Ishikawa (cell line): ENCODE measurements at regions not wholly inside any gene's neighbourhood (a gene's known extent, or its start where the extent isn't known, plus 50 kb on each side); places are given as distances from the start of the nearest gene placed in this dataset.

Source experiments
- CEBPB ChIP-seq: IDR thresholded peaks from 2 replicates; pipeline ENCODE4 v1.6.1; 2012
- CREB1 ChIP-seq: IDR thresholded peaks from 2 replicates; pipeline ENCODE4 v1.6.1; 2012; ENCODE audit warnings: low read depth
- EGR1 ChIP-seq: IDR thresholded peaks from 2 replicates; pipeline ENCODE4 v1.6.1; 2012
- EP300 ChIP-seq: IDR thresholded peaks from 2 replicates; pipeline ENCODE4 v1.6.1; 2012; ENCODE audit warnings: borderline replicate concordance
- FOXM1 ChIP-seq: IDR thresholded peaks from 2 replicates; pipeline ENCODE4 v1.6.1; 2012; ENCODE audit warnings: low read depth, borderline replicate concordance
- NFIC ChIP-seq: IDR thresholded peaks from 2 replicates; pipeline ENCODE4 v1.6.1; 2012
- RAD21 ChIP-seq: IDR thresholded peaks from 2 replicates; pipeline ENCODE4 v1.6.1; 2012; ENCODE audit warnings: low read depth
- TAF1 ChIP-seq: IDR thresholded peaks from 2 replicates; pipeline ENCODE4 v1.6.1; 2012; ENCODE audit warnings: low read depth, mild to moderate bottlenecking
- TCF12 ChIP-seq: IDR thresholded peaks from 2 replicates; pipeline ENCODE4 v1.6.1; 2012; ENCODE audit warnings: low read depth
- TEAD4 ChIP-seq: IDR thresholded peaks from 2 replicates; pipeline ENCODE4 v1.6.1; 2012
- YY1 ChIP-seq: IDR thresholded peaks from 2 replicates; pipeline ENCODE4 v1.6.1; 2012; ENCODE audit warnings: low read depth
- ZBTB7A ChIP-seq: IDR thresholded peaks from 2 replicates; pipeline ENCODE4 v1.6.1; 2012; ENCODE audit warnings: low read depth
- TF ChIP-seq, protein P1 (sequence below): IDR thresholded peaks from 2 replicates; pipeline ENCODE4 v1.6.1; 2012
- TF ChIP-seq, protein P2 (sequence below): IDR thresholded peaks from 2 replicates; pipeline ENCODE4 v1.6.1; 2012
- TF ChIP-seq, protein P3 (sequence below): IDR thresholded peaks from 2 replicates; pipeline ENCODE4 v1.6.1; 2012; ENCODE audit warnings: low read depth, mild to moderate bottlenecking

DNA sequence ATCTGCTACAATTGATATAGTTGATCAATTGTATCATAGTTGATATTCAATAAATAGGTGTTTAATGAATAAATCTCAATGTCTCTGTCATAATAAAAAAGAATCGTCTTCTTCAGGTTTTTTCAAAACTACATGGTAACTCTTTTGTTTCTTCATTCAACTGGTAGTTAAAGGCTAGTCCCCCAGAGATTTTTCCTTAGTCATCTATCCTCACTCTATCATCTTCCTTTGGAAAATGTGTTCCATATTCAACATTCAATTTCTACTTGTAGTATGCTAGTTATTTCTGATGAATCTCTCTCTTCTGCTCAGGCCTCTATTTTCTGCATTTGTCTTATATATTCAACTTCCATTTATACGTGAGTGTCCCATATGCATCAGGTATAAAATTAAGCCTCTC, 558.8 kb downstream of the KCNT2 start:
- TF ChIP-seq, protein P1, sequence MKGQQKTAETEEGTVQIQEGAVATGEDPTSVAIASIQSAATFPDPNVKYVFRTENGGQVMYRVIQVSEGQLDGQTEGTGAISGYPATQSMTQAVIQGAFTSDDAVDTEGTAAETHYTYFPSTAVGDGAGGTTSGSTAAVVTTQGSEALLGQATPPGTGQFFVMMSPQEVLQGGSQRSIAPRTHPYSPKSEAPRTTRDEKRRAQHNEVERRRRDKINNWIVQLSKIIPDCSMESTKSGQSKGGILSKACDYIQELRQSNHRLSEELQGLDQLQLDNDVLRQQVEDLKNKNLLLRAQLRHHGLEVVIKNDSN = no peak
- no peak for TF ChIP-seq RAD21
- TF ChIP-seq TAF1 = no peak
- TF ChIP-seq FOXM1 = no peak
- TF ChIP-seq ZBTB7A = no peak
- TF ChIP-seq, protein P2, sequence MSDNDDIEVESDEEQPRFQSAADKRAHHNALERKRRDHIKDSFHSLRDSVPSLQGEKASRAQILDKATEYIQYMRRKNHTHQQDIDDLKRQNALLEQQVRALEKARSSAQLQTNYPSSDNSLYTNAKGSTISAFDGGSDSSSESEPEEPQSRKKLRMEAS = no peak
- TF ChIP-seq CEBPB = no peak
- TF ChIP-seq EGR1 = no peak
- no peak for TF ChIP-seq CREB1
- TF ChIP-seq, protein P3, sequence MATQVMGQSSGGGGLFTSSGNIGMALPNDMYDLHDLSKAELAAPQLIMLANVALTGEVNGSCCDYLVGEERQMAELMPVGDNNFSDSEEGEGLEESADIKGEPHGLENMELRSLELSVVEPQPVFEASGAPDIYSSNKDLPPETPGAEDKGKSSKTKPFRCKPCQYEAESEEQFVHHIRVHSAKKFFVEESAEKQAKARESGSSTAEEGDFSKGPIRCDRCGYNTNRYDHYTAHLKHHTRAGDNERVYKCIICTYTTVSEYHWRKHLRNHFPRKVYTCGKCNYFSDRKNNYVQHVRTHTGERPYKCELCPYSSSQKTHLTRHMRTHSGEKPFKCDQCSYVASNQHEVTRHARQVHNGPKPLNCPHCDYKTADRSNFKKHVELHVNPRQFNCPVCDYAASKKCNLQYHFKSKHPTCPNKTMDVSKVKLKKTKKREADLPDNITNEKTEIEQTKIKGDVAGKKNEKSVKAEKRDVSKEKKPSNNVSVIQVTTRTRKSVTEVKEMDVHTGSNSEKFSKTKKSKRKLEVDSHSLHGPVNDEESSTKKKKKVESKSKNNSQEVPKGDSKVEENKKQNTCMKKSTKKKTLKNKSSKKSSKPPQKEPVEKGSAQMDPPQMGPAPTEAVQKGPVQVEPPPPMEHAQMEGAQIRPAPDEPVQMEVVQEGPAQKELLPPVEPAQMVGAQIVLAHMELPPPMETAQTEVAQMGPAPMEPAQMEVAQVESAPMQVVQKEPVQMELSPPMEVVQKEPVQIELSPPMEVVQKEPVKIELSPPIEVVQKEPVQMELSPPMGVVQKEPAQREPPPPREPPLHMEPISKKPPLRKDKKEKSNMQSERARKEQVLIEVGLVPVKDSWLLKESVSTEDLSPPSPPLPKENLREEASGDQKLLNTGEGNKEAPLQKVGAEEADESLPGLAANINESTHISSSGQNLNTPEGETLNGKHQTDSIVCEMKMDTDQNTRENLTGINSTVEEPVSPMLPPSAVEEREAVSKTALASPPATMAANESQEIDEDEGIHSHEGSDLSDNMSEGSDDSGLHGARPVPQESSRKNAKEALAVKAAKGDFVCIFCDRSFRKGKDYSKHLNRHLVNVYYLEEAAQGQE = no peak
- TF ChIP-seq YY1 = no peak
- TF ChIP-seq EP300 = no peak
- TF ChIP-seq NFIC = no peak
- TF ChIP-seq TCF12 = no peak
- no peak for TF ChIP-seq TEAD4

DNA sequence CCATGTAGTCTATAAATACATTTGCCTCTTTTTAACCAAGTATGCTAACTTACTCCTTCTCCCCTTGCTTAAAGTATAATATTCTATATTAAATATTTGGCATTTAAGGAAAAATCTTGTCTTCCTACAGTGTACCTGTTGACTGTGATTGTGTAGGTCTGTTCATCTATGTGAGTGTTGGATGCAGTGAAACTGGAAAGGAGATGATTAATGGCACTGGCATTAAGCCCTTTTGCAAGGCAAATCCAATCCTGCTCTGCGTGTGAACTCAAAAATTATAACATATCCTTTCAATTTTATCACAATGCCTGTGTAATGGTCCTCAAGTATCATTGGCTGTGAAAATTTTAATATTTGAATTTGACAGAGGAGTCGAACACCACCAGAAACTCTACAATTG, 565.0 kb downstream of the KCNT2 start:
- TF ChIP-seq, protein P2 = no peak
- TF ChIP-seq ZBTB7A = no peak
- TF ChIP-seq, protein P1 = no peak
- TF ChIP-seq EP300 = no peak
- TF ChIP-seq CREB1 = no peak
- TF ChIP-seq EGR1 = no peak
- TF ChIP-seq, protein P3 = no peak
- TF ChIP-seq YY1 = no peak

DNA sequence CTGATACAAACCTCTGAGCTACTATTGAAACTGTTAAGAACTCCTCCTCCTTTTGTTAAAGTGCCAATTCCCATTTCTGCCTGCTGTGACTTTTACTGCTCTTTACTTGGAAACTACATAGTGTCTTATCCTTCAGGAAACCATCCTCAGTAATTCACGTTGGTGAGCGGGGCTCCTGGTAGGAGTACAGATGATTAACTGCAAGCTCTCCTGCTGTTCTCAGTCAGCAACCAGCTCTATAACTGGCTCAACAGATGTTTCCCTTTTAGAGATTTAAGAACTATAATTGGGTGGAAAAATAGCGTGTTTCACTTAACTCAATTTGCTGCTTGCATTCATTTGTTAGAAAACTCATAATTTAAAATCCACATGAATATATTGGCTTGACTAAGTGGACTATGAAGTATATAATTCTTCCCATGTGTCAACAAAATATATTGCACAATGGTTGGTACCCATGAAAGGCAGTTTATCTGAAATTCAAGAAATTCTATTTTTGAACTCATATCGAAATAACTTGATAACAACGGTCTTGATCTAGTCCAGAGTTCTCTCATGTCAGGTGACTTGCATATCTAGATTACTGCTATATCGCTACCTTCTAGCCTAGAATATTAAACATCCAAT, 574.0 kb downstream of the KCNT2 start:
- TF ChIP-seq NFIC = peak; percentile 46; the same call in 1 of the 2 replicates
- TF ChIP-seq, protein P1 = no peak

DNA sequence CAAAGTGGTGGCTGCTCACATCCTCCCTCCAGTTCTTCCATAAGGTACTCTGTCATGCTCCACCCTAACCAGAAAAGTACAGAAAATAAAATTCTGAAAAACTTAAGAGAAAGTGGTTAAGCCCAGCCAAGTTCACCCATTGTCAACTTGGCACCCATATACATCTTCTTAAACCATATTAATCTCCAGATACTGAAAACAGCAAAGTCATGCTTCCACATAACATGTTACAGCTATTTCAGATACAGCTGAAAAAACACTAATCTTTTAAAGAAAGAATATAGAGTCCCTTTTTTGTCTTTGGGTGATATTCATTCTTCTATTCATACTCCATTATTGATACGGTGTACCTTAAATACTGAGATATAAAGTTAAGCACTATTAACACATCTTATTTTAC, 577.8 kb downstream of the KCNT2 start:
- no peak for TF ChIP-seq TEAD4
- TF ChIP-seq, protein P2 = no peak
- no peak for TF ChIP-seq ZBTB7A
- no peak for TF ChIP-seq CEBPB

DNA sequence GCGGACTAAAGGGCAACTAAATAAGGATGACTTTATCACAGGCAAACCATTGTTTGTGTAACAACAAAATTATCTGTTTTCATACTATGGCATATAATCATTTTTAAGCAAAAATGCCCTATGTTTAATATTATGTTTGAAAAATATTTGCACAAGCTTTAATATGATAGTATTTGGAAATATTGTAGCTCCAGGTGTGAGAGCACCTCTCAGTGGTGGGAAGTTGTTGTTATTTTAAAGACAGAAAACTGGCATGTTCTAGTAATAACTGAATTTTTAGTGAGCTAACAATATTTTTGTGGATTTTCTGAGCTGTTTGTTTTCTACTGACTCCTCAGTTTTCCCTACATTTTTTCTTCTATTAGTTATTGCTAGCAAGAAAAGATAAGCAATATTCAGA, 578.8 kb downstream of the KCNT2 start:
- TF ChIP-seq NFIC = no peak
- no peak for TF ChIP-seq EGR1
- no peak for TF ChIP-seq TCF12
- TF ChIP-seq YY1 = no peak
- TF ChIP-seq RAD21 = peak; percentile 44
- no peak for TF ChIP-seq EP300

DNA sequence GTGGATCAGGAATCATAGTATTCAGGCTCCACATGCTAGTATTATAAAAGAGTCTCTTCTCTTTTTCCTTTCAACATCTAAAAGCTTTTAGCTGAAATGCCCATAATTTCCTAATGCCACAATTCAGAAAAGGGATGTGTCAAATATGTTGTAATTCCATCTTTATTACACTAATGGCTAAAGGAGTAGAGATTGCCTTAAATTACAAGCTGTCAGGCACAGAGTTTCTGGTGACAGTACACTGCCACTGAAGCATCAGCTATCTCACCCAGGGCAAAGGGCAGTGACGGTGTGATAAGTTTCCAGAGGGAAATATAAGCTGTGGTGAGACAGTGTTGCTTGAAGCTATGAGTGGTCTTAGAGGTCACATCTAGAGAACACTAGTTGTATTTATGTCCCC, 581.1 kb downstream of the KCNT2 start:
- TF ChIP-seq, protein P2 = no peak
- TF ChIP-seq CREB1 = no peak
- TF ChIP-seq RAD21 = no peak
- no peak for TF ChIP-seq CEBPB
- TF ChIP-seq TCF12 = no peak
- no peak for TF ChIP-seq EP300
- TF ChIP-seq NFIC = no peak
- TF ChIP-seq YY1 = no peak
- no peak for TF ChIP-seq ZBTB7A
- TF ChIP-seq TEAD4 = no peak
- TF ChIP-seq FOXM1 = no peak
- TF ChIP-seq, protein P3 = no peak
- TF ChIP-seq TAF1 = no peak
- TF ChIP-seq, protein P1 = no peak
